ENCODE measurements at regions not wholly inside any gene's neighbourhood (a gene's known extent, or its start where the extent isn't known, plus 50 kb on each side); places are given as distances from the start of the nearest gene placed in this dataset.

DNA sequence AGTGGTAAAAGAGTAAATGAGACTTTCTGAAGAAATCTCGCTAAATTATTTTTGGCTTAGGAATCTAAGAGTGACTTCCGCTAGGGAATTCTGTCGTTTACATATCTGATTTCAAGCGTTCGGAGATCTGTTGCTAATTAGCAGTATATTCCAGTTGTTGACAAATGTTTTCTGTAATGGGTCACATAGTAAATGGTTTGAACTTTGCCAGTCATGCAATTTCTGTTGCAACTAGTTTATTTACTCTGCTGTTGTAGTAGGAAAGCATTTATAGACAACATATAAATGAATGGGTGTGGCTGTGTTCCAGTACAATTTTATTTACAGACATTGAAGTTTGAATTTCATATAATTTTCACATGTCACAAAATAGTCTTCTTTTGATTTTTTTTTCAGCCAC lies 57.4 kb upstream of the JAK2 start:
- TF ChIP-seq, protein P1, sequence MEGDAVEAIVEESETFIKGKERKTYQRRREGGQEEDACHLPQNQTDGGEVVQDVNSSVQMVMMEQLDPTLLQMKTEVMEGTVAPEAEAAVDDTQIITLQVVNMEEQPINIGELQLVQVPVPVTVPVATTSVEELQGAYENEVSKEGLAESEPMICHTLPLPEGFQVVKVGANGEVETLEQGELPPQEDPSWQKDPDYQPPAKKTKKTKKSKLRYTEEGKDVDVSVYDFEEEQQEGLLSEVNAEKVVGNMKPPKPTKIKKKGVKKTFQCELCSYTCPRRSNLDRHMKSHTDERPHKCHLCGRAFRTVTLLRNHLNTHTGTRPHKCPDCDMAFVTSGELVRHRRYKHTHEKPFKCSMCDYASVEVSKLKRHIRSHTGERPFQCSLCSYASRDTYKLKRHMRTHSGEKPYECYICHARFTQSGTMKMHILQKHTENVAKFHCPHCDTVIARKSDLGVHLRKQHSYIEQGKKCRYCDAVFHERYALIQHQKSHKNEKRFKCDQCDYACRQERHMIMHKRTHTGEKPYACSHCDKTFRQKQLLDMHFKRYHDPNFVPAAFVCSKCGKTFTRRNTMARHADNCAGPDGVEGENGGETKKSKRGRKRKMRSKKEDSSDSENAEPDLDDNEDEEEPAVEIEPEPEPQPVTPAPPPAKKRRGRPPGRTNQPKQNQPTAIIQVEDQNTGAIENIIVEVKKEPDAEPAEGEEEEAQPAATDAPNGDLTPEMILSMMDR (IDR thresholded peaks at IDR 0.05): no peak
- TF ChIP-seq POLR2A (IDR thresholded peaks at IDR 0.05): no peak

All from right lobe of liver (tissue), 4 donors.